ENCODE measurements at regions not wholly inside any gene's neighbourhood (a gene's known extent, or its start where the extent isn't known, plus 50 kb on each side); places are given as distances from the start of the nearest gene placed in this dataset.

GRCh38 chr22:23485490-23485889, 94.6 kb downstream of the IGLL1 start:
- H3F3A ChIP-seq (ENCODE audit: insufficient read depth), result no peaks in the 10 kb centered on the region
- no peaks in the 10 kb centered on the region for H3K27me3 ChIP-seq (ENCODE audit: low read length)
- H3K9ac ChIP-seq (ENCODE audit: low read length), result no peak overlapping the region
- H2AFZ ChIP-seq (ENCODE audit: low read depth, low read length, severe bottlenecking), result no peak overlapping the region
- no peak overlapping the region for H3K27ac ChIP-seq (ENCODE audit: low read depth, low read length)
- H3K79me2 ChIP-seq (ENCODE audit: insufficient read depth, low read length), result no peaks in the 10 kb centered on the region
- no peaks in the 10 kb centered on the region for H3K36me3 ChIP-seq (ENCODE audit: low read length)
- no peaks in the 10 kb centered on the region for H4K20me1 ChIP-seq (ENCODE audit: low read depth, low read length)
- H3K4me3 ChIP-seq (ENCODE audit: insufficient read depth, low read length, poor library complexity, severe bottlenecking), result no peak overlapping the region
- no peaks in the 10 kb centered on the region for H3K9me2 ChIP-seq (replicated peaks; ENCODE audit: insufficient read depth, low read length)
- TF ChIP-seq CTCF (IDR thresholded peaks at IDR 0.05; ENCODE audit: insufficient read depth, low read length, poor library complexity, severe bottlenecking) (no peak), EZH2phosphoT487 (conservative IDR thresholded peaks at IDR 0.05; ENCODE audit: low read length) (no peak)
- no peak overlapping the region for H3K4me2 ChIP-seq (ENCODE audit: low read depth, low read length, poor library complexity, severe bottlenecking)
- no peaks in the 10 kb centered on the region for H3K9me3 ChIP-seq (ENCODE audit: insufficient read depth, low read length)

- Histone ChIP-seq H3K4me3 (ENCODE audit: insufficient read depth, low read length, poor library complexity, severe bottlenecking) (no peak overlapping the region), H3K9ac (ENCODE audit: low read length) (no peak overlapping the region), H3K9me2 (replicated peaks; ENCODE audit: insufficient read depth, low read length) (no peaks in the 10 kb centered on the region), H3K9me3 (ENCODE audit: insufficient read depth, low read length) (no peaks in the 10 kb centered on the region), H3K27ac (ENCODE audit: low read depth, low read length) (no peak overlapping the region), H3K79me2 (ENCODE audit: insufficient read depth, low read length) (no peaks in the 10 kb centered on the region), H3K4me2 (ENCODE audit: low read depth, low read length, poor library complexity, severe bottlenecking) (no peak overlapping the region), H3F3A (ENCODE audit: insufficient read depth) (no peaks in the 10 kb centered on the region), H3K36me3 (ENCODE audit: low read length) (no peaks in the 10 kb centered on the region), H2AFZ (ENCODE audit: low read depth, low read length, severe bottlenecking) (no peak overlapping the region), H4K20me1 (ENCODE audit: low read depth, low read length) (no peaks in the 10 kb centered on the region), H3K27me3 (ENCODE audit: low read length) (no peaks in the 10 kb centered on the region)
- TF ChIP-seq CTCF (IDR thresholded peaks at IDR 0.05; ENCODE audit: insufficient read depth, low read length, poor library complexity, severe bottlenecking) (no peak), EZH2phosphoT487 (conservative IDR thresholded peaks at IDR 0.05; ENCODE audit: low read length) (no peak)
These were observed 95.4 kb downstream of the IGLL1 start for GRCh38 chr22:23484651-23485050.

GRCh38 chr22:23481369-23481768, 98.7 kb downstream of the IGLL1 start:
- Histone ChIP-seq H3K4me2 (ENCODE audit: low read depth, low read length, poor library complexity, severe bottlenecking) (no peak overlapping the region), H3K36me3 (ENCODE audit: low read length) (no peaks in the 10 kb centered on the region), H3K27me3 (ENCODE audit: low read length) (no peaks in the 10 kb centered on the region), H3K9me2 (replicated peaks; ENCODE audit: insufficient read depth, low read length) (no peaks in the 10 kb centered on the region), H3K4me3 (ENCODE audit: insufficient read depth, low read length, poor library complexity, severe bottlenecking) (no peak overlapping the region), H3F3A (ENCODE audit: insufficient read depth) (no peaks in the 10 kb centered on the region), H3K27ac (ENCODE audit: low read depth, low read length) (no peak overlapping the region), H2AFZ (ENCODE audit: low read depth, low read length, severe bottlenecking) (no peak overlapping the region), H3K79me2 (ENCODE audit: insufficient read depth, low read length) (no peaks in the 10 kb centered on the region), H4K20me1 (ENCODE audit: low read depth, low read length) (no peaks in the 10 kb centered on the region), H3K9ac (ENCODE audit: low read length) (no peak overlapping the region), H3K9me3 (ENCODE audit: insufficient read depth, low read length) (no peaks in the 10 kb centered on the region)
- no peak for TF ChIP-seq EZH2phosphoT487 (conservative IDR thresholded peaks at IDR 0.05; ENCODE audit: low read length)
- TF ChIP-seq CTCF (IDR thresholded peaks at IDR 0.05; ENCODE audit: insufficient read depth, low read length, poor library complexity, severe bottlenecking), result no peak
